Astrocyte of the hippocampus (primary cell): ENCODE measurements at regions not wholly inside any gene's neighbourhood (a gene's known extent, or its start where the extent isn't known, plus 50 kb on each side); places are given as distances from the start of the nearest gene placed in this dataset.

Experiments used
- DNase-seq: peaks from one replicate; pipeline ENCODE4 v3.0.0; 2011; ENCODE audit warnings: low read depth, low spot score

DNA sequence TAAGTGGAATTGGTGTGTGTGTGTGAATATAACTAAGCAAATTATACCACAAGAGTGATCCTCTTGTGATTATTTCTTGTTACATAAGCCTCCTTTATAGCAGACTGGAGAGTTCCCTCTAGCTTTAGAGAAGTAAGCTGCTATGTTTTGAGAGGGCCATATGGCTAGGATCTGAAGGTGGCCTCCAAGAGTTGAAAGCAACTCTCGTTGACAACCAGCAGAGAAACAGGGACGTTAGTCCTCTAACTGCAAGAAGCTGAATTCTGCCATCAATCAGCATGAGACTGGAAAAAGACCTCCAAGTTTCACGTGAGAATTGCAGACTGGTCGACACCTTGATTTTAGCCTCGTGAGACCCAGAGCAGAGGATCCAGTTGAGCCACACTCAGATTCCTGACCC lies 278.5 kb upstream of the ZNF717 start:
- no peak for DNase-seq

DNA sequence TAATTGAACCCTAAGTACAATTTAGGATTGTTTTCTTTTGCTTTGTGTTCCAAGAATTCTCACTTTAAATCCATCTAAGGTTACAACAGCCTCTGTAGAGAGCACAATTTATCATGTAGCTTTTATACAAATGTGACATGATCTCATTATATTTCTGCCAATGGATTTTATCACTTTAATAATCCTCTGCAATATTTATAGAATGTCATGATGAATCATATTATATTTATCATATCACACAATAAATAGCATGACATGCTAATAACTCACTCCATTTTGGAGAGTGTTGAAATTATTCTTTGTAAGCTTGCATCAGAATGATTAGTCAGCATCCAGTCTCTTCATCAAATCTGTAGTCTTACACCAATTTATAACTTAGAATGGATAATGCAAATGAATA lies 280.6 kb upstream of the ZNF717 start:
- no peak for DNase-seq

DNA sequence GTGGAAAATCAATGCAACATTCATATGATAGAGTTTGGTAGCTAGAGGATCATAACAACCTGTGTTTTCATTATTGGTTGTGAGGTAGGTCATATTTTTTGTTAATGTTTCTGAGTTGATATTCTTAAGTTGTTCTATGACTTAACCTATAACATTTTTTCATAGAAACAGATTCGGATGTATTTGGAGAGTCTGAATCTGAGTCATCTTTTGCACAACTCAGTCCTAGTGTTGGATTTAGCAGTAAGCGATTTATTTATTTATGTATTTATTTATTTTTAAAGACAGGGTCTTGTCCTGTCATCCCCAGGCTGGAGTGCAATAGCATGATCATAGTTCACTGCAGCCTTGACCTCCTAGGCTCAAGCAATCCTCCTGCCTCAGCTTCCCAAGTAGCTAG lies 292.8 kb upstream of the ZNF717 start:
- DNase-seq, result no peak

DNA sequence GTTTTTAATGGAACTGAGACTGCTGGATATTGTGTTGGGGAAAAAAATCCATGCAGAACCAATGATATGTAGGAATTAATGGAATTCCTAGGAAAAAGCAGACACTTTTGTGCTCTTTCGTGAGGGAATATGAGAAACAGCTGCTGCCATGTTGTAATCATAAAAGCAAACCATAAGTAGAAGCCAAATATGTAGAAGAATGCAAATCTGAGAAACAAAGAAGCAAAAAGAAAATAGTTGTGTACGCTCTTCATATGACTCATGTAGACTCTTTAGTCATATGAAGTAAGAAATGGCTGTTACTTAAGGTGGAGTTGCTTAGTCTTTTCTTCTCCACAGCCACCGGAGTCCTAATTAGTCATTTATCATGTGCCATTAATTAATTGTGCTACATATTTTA lies 298.6 kb upstream of the ZNF717 start:
- DNase-seq, result no peak

DNA sequence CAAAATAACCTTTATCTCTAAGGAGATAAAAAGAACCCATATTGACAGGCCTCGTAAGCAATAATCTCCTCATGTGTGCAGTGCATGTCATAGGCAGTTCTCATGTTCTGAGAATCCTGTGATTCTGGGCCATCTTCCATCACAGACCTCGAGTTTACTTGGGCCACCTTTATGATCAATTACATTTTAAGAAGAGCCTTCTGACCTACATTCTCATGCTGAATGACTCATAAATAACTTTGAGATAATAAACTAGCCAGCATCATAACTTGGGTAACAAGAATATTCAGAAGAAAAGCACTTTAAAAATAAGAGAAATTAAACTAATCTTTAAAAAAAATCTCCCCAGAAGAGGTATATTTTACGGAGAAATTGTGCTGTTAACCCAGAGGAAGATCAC lies 310.7 kb upstream of the ZNF717 start:
- no peak for DNase-seq

DNA sequence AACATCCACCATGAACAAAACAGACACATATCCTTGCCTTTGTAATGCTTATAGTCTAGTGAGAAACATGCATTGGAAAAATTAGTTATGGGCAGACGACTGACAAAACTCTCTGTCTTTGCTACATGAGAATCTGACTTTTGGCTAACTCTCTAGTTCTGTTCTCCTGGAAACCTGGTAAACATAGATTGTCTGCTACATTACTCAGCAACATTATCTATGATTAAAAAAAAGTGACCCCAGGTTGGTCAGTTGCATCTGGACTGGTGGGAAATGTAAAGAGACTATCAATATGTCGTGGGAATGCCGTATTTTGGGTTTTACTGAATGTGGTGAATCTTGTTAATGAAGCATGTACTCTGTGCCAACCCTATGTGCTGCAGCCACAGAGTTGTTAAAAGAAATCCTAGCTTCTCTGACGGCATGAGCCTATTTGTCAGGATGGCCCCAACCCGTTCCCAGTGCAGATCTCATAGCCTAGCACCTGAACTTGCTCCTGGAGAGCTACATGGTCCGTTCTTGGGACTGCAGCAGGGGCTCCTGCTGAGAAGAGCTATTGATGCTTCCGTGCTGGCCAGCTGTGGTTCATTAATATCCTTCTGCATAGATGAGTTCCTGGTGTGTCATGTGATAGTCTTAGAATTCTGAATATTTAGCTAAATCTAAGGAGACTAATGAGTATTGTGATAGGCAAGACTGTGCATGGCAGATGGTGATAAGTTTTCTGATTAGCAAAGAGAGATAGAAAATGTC lies 311.7 kb upstream of the ZNF717 start:
- peak; percentile 4 for DNase-seq

DNA sequence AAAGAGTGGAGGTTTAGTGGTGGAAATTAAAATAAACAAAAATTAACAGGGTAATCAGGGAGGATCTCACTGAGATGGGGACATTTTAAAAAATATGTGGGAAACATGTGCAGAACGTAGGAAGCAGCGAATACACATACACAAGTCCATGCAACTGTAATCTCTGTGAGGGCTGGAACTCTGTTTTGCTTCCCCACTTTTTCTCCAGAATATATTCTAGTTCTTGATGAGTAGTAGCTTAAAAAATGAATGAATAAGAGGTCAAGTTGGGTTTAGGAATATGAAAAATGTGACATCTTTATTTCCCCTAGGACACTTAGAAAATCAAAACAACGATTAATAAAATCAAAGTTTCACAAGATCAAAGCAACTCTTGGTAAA lies 312.2 kb upstream of the ZNF717 start:
- DNase-seq, result no peak

DNA sequence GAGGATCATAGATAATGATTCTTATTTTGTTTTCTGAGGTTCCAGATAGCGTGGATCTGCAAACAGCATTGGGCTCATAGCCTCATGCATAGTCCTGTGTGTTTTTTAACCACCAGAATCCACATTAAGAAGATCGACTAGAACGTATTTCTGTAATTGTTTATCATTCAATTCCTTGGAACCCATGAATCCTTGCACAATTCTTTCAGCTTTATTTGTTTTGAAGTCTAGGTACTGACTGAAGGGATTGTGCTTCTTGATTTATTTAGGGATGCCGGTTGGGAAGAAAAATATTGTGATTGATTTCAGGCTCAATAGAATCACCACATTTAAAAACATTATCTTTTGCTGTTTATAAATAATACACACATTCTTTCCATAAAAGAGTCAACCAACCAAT lies 314.6 kb upstream of the ZNF717 start:
- DNase-seq, result no peak

DNA sequence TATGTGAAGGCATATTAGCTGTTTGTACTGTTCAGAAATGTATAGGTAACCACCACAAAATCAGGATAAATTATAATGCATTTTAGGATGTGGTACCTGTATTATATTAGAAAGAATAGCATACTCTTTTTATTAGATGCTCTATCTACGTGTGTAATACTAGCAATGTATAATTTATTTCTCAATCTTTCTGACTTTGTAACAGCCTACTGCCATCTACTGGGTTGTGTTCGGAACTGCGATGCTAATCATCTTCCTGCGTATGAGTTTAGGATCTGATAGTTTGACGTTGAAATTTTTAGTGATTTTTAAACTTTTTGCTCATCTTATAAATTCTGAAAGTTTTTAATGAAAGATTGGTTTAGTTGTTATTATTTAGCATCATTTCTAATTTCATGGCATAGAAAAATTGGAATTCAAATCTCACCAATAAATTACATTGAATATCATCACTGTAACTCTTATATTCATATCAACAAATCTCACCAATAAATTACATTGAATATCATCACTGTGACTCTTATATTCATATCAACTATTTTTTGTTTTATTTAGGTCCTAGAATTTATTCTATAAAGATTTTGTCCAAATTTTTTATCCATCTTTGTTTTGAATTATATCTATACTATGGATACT lies 322.7 kb upstream of the ZNF717 start:
- DNase-seq, result peak; percentile 54

DNA sequence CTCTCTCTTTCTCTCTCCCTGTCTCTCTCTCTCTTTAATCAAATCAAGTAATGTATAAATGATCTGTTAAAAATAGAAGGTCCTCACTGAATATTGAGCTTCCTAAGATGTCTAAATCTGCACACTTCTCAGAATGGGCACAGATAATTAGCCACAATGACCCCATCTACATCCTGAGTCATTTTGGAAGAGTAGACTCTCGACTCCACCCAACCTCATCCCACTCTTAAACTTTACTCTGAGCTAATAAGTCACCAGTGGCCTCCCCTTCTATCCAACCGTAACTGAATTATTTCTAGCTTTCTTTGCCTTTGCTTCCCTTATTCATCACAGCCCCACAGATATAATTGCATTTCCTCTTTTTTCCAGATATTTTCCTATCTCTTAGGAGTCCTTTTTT lies 326.5 kb upstream of the ZNF717 start:
- no peak for DNase-seq

DNA sequence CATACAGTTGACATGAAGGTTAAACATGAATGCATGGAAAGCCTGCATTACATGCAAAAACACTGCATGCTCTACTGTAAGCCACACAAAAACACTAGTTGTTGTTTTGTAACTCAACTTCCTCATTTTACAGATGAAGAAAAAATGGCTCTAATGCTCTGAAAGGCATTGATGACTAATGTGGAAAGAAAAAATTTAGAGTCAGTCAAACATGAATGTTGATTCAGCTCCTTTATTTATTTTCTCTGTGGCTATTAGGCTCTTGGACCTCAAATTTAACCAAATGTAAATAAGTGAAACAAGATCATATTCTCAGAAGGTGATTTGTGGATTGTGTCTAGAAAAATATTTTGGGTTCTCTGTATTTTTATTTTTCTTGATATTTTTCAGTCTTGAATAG lies 336.7 kb upstream of the ZNF717 start:
- DNase-seq, result peak; percentile 19

DNA sequence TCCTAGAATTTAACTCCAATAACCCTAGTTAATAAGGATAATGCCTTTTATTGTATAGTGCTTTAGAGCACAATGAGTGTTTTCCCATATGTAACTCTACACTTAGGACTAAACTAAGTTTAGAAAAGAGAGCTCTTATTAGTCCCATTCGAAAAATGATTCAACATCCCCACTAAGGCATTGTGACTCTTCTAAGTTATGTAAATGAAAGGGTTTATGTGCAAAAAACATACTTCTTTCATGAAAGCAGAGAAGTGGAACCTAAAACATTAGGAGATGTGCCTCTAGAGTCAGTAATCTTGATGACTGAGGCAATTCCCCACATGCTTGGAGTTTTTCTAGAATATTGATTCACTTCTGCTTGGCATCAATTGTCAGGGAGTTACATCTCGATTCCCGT lies 344.1 kb upstream of the ZNF717 start:
- no peak for DNase-seq

DNA sequence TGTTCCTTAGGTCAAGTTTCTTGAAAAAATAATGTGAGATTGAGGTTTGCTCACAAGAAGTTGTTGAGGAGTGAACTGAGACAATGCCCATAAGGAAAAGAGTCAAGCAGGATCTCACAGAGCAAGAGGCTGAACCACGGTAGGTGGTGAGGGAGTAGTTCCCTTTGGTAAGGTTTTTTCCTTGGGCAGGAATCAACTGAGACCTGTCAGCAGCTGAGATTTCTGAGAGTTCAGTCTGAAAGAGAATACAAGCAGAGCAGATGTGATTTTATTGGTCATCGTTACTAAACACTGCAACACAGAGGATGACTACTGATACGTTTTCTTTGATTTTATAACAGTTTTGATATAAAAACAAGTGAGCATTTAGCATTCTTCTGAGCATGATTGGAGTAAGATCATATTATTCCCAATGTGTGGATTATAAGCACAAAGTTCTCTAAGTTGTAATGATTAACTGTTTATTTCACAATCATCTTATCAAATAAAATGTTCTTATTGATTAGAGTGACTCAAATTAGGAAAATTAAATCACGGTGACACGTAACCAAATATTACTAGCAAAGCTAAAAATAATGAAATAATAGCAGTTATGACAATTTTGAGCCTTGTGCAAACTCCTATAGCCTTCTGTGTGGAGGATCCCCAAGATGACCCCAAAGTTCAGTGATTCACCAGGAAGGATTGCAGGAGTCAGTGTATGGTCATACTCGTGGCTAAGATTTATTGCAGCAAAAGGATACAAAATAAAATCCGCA lies 346.2 kb upstream of the ZNF717 start:
- DNase-seq, result no peak

DNA sequence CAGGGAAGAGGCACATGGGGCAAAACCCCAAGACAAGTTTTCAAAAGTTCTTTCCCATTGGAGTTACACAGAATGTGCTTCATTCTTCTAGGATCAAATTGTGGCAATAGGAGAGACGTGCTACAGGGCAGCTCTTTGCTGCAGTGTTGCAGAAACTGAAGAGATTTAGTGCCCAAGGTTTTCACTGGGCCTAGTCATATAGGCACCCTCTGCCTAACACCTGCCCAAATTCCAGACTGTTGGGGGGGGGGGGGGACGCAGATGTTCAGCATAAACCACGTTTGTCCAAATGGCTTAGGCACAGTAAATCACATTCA lies 346.8 kb upstream of the ZNF717 start:
- DNase-seq, result no peak

DNA sequence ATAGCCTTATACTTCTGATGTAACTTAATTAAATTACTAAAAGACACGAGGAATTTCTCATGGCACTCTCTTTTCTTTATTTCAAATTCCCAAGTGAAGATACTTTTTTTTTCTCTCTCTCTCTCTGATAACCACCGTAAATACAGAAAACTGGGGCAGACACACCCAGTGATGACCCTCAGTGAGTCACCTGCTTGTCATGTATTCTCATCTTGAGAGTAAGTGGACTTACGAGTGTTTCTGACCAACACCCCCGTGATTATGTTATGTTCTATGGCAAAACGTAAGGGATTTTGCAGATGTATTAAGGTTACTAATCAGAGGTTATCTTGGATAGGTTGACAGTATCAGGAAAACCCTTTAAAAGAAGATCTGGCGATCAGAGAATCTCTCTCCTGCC lies 348.8 kb upstream of the ZNF717 start:
- no peak for DNase-seq

DNA sequence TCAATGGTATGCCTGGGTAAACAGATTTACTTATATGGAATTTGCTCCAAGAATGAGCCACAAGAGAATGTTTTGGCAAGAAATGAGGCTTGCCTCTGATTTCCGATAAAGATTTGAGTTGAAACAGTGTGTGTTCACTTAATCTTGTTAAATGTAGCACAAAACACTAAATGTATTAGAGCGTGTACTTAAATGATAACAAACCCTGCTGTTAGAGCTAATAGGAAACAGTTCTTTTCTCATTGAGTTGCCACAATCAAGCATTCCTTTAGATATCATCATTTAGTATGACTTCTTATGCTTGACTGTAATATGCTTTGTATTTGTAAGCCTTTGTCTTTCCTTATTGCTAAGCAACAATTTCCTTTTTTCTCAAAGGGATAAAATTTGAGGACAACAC lies 353.6 kb upstream of the ZNF717 start:
- DNase-seq, result peak; percentile 27

DNA sequence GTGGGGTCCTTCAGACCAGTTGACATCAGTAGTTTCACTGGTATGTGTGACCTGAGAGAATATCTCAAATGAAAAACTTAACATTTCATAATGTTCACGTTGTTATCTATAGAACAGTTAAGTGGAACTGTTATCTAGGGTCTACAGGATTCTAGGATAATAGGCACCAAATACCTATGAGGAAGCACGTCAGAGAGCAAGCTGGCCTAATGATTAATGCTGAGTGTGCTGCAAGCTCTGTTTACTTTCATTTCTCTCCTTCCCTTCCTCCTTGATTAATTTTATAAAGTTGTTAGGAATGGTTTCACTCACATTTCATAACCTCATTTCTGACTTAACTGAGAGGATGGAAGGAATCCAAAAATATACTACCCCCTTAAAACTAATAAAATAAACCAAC lies 362.5 kb upstream of the ZNF717 start:
- DNase-seq, result no peak

DNA sequence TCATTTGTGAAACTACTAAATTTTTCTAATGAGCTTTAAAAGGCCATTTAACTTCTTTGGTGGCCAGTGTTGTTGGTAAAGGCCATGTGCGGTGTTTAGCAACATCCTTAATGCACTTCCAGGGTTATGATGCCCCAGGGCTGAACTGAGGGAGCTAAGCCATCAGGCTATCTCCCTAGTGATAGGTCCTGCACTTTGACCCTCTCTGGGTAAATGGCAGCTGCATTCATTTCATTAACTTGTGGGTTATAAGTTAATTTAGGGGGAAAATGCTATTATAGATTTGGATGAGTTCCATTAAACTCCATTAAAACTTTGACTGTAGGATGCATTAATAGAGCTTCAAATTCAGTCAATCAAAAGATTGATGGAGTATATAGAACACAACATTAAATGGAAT lies 366.7 kb upstream of the ZNF717 start:
- no peak for DNase-seq

DNA sequence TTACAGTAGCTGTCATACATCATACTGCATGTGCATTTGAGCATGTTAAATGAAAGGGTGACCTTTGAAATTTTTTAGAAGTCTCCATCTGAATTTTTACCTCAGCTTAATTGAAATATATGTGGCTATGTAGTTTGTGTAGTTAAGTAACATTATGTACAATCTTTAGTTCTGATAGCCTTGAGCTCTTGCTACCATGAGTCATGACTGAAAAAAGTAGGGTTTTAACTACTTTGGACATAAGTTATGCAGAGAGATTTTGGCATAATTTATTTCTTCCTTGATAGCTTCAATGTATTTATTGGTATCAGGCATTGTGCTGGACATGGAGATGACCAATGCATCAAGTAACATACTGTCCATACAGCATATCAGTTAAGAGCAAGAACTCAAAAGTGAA lies 376.5 kb upstream of the ZNF717 start:
- no peak for DNase-seq

DNA sequence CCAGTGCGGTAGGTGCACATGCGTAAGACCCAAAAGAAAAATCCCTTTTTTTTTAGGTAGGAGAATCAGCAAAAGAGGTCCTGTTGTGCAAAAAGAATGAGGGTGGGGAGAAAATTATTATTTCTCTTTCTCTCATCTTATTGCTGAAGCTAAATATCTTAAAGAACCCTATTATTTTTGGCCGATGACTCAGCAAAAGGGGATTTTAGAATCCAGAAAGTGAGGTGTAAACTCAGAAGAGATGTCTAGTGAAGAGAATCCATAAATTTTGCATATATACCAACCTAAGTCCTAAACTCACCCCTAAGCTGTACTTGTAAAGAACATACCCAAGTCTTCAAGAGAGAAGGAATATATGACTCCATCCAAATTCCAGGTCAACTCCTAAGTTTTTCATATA lies 386.3 kb upstream of the ZNF717 start:
- DNase-seq, result no peak

DNA sequence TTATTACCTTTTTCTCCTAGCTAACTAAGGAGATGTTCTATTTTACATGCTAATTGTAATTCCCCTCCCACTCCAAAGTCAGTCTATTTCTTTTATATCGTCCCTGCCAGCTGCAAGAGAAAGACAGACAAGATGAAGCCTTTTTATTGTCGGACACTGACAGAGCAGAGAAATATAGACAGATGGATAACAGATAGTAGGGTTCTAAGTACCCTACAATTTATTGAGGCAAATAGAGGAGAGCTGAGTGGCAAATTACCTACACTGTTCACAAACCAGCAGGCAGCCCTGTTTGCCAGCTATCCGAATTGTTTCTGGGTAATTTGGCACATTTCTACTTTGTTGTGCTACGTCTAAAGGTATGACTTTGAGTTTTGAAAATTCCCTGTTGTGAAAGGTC lies 392.3 kb upstream of the ZNF717 start:
- DNase-seq, result no peak

DNA sequence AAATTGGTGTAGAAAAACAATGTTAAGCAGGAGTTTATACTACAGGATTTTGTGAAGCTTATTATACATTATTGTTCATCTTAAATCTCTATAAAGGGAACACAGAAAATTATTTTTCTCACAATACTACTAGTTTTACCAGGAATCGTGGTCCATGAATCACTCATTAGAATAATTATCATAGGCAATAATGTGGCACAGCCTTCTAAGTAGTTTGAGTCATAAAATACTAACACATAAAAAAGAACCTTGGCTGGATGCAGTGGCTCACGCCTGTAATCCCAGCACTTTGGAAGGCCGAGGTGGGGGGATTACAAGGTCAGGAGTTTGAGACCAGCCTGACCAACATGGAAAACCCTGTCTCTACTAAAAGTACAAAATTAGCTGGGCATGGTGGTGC lies 393.1 kb upstream of the ZNF717 start:
- no peak for DNase-seq

DNA sequence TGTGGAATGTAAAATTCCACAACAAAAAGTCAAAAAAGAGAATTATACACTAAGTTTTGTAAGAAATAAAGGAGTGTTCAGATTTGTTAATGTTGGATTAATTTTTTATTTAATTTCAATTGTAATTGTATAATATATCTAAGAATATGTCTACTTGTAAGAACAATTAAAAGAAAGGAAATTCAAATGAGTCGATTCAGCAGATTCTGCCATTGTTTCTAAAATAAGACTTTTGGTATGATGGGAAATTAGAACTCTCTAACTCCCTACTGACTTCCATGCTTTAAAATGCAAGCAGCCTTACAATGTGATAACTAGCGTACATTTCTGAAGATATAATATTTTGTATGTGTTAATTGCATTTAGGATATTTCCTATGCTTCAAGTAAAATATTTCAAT lies 395.9 kb upstream of the ZNF717 start:
- DNase-seq, result no peak
